HCT116 (cell line): ENCODE measurements at regions not wholly inside any gene's neighbourhood (a gene's known extent, or its start where the extent isn't known, plus 50 kb on each side); places are given as distances from the start of the nearest gene placed in this dataset.

ENCODE experiments used
- ATAC-seq: fragments of 200-7000 bp; cut with Tn5 transposase; 2 replicates; pipeline ENCODE4 v1.9.1; 2020; ENCODE audit warnings: mild to moderate bottlenecking, moderate library complexity
- BruUV-seq: library from RNA; stranded (reverse); fragments of 400-500 nt; replicated peaks from 2 replicates; lab custom pipeline; 2021; lab: Mats Ljungman, UMichigan
- CTCF ChIA-PET: fragments of 300-600 bp; sonication (Branson Sonifier 250); formaldehyde crosslinking; loops from one replicate; lab custom pipeline; 2021; ENCODE audit warnings: antibody characterized with exemption; lab: Charles Lee
- POLR2A ChIA-PET: fragments of 300-600, 350-600 bp; sonication (Branson Sonifier 250); formaldehyde crosslinking; loops from one replicate; lab custom pipeline; 2021; ENCODE audit warnings: antibody characterized with exemption; lab: Charles Lee
- RAD21 ChIA-PET, 2 experiments: fragments of 300-600 bp; sonication (Branson Sonifier 250); formaldehyde crosslinking; loops; one replicate each; lab custom pipeline; 2023; ENCODE audit warnings: low total read pairs in 2 of 2; ENCODE audit not compliant: uncharacterized antibody in 2 of 2, unreplicated experiment in 2 of 2, low non-redundant PET in 1 of 2; lab: Charles Lee
- DNase-seq: peaks from one replicate; pipeline ENCODE4 v3.0.0-alpha.2; 2010; ENCODE audit warnings: low read depth, low spot score
- H2AFZ ChIP-seq: fragments of 200-600 bp; shearing (Covaris generic), sonication (generic); 2 replicates; pipeline ENCODE4 v1.6.1; 2017; ENCODE audit warnings: low read depth, mixed run types, mixed read lengths, antibody characterized with exemption, low read length; ENCODE audit not compliant: poor library complexity, severe bottlenecking
- H3K27ac ChIP-seq: 2 replicates; pipeline ENCODE4 v1.5.1; 2012; ENCODE audit warnings: low read depth, low read length
- H3K27me3 ChIP-seq: fragments of 200-600 bp; sonication (generic); 2 replicates; pipeline ENCODE4 v1.6.1; 2016; ENCODE audit warnings: mixed run types, low read length, mixed read lengths; ENCODE audit not compliant: insufficient read depth
- H3K36me3 ChIP-seq, 2 experiments: fragments of 200-500 bp in 1 of 2; fragments of 200-600 bp in 1 of 2; sonication (Bioruptor generic) in 1 of 2; sonication (generic) in 1 of 2; 2 replicates each; pipeline versions ENCODE4 v1.5.1 to v1.6.1; 2014 to 2016; ENCODE audit warnings: low read length in 2 of 2, inconsistent platforms in 1 of 2, mixed read lengths in 1 of 2, mixed run types in 1 of 2; ENCODE audit not compliant: insufficient read depth in 2 of 2, control insufficient read depth in 1 of 2
- H3K4me1 ChIP-seq, 2 experiments: fragments of 200-600 bp in 1 of 2; sonication (generic) in 1 of 2; 2 replicates each; pipeline versions ENCODE4 v1.5.1 to v1.6.1; 2012 to 2017; ENCODE audit warnings: low read length in 2 of 2, inconsistent platforms in 1 of 2, mild to moderate bottlenecking in 1 of 2, mixed read lengths in 1 of 2, mixed run types in 1 of 2, moderate library complexity in 1 of 2; ENCODE audit not compliant: insufficient read depth in 2 of 2, control insufficient read depth in 1 of 2
- H3K4me2 ChIP-seq: fragments of 200-600 bp; sonication (generic); 2 replicates; pipeline ENCODE4 v1.6.1; 2017; ENCODE audit warnings: mixed run types, low read length, mixed read lengths
- H3K4me3 ChIP-seq, 2 experiments: fragments of 200-600 bp in 1 of 2; sonication (generic) in 1 of 2; replicated peaks in 1 of 2; 2 replicates each; pipeline ENCODE4 v1.5.1; 2011 to 2016; ENCODE audit warnings: low read length in 2 of 2, control low read depth in 1 of 2, low read depth in 1 of 2, mild to moderate bottlenecking in 1 of 2, mixed read lengths in 1 of 2, mixed run types in 1 of 2
- H3K79me2 ChIP-seq: fragments of 200-600 bp; sonication (generic); 2 replicates; pipeline ENCODE4 v1.6.1; 2017; ENCODE audit warnings: mild to moderate bottlenecking, mixed run types, low read length, moderate library complexity, mixed read lengths; ENCODE audit not compliant: insufficient read depth
- H3K9ac ChIP-seq: fragments of 200-600 bp; sonication (generic); 2 replicates; pipeline ENCODE4 v1.6.1; 2016; ENCODE audit warnings: low read length, mixed read lengths
- H3K9me2 ChIP-seq: fragments of 200-600 bp; sonication (generic), shearing (Covaris generic); 2 replicates; pipeline ENCODE4 v1.6.1; 2017; ENCODE audit warnings: mixed run types, mild to moderate bottlenecking, moderate library complexity; ENCODE audit not compliant: insufficient read depth
- H3K9me3 ChIP-seq, 2 experiments: fragments of 200-500 bp in 1 of 2; fragments of 200-600 bp in 1 of 2; sonication (Bioruptor generic) in 1 of 2; sonication (generic) in 1 of 2; 2 replicates each; pipeline ENCODE4 v1.6.1; 2014 to 2017; ENCODE audit warnings: low read length in 2 of 2, mixed read lengths in 2 of 2, inconsistent platforms in 1 of 2, low read depth in 1 of 2, mild to moderate bottlenecking in 1 of 2, mixed run types in 1 of 2, moderate library complexity in 1 of 2; ENCODE audit not compliant: control insufficient read depth in 1 of 2, insufficient read depth in 1 of 2
- H4K20me1 ChIP-seq: fragments of 200-600 bp; sonication (generic), shearing (Covaris generic); 2 replicates; pipeline ENCODE4 v1.6.1; 2017; ENCODE audit warnings: mixed run types, mild to moderate bottlenecking, moderate library complexity; ENCODE audit not compliant: insufficient read depth
- CBX3 ChIP-seq: IDR thresholded peaks from 2 replicates; pipeline ENCODE4 v1.6.1; 2012; ENCODE audit warnings: low read depth
- CEBPB ChIP-seq: IDR thresholded peaks from 2 replicates; pipeline ENCODE4 v1.6.1; 2012; ENCODE audit warnings: low read depth
- CTCF ChIP-seq, 3 experiments: fragments of 200-600 bp in 1 of 3; sonication (generic) in 1 of 3; IDR thresholded peaks in 2 of 3; conservative IDR thresholded peaks in 1 of 3; 2 replicates each; pipeline ENCODE4 v1.5.1; 2012 to 2017; ENCODE audit warnings: low read depth in 2 of 3, low read length in 2 of 3, antibody characterized with exemption in 1 of 3, borderline replicate concordance in 1 of 3, control low read depth in 1 of 3, mild to moderate bottlenecking in 1 of 3, mixed read lengths in 1 of 3, mixed run types in 1 of 3, moderate library complexity in 1 of 3; ENCODE audit not compliant: insufficient read depth in 1 of 3
- EGR1 ChIP-seq: IDR thresholded peaks from 2 replicates; pipeline ENCODE4 v1.6.1; 2012; ENCODE audit warnings: low read depth
- EZH2phosphoT487 ChIP-seq: fragments of 200-600 bp; IDR thresholded peaks from 2 replicates; pipeline ENCODE4 v1.6.1; 2018; ENCODE audit warnings: antibody characterized with exemption, borderline replicate concordance
- FOSL1 ChIP-seq: IDR thresholded peaks from 2 replicates; pipeline ENCODE4 v1.6.1; 2012; ENCODE audit warnings: low read depth
- JUND ChIP-seq: IDR thresholded peaks from 2 replicates; pipeline ENCODE4 v1.6.1; 2012
- POLR2A ChIP-seq: IDR thresholded peaks from 2 replicates; pipeline ENCODE4 v1.7.0; 2011; ENCODE audit warnings: borderline replicate concordance; ENCODE audit not compliant: insufficient read depth, insufficient read length; ENCODE audit errors: extremely low read depth
- POLR2AphosphoS5 ChIP-seq: IDR thresholded peaks from 2 replicates; pipeline ENCODE4 v1.6.1; 2011; ENCODE audit warnings: mild to moderate bottlenecking, low read depth, low read length, moderate library complexity
- RAD21 ChIP-seq: IDR thresholded peaks from 2 replicates; pipeline ENCODE4 v1.6.1; 2012; ENCODE audit warnings: low read depth, mild to moderate bottlenecking
- REST ChIP-seq: IDR thresholded peaks from 2 replicates; pipeline ENCODE4 v1.6.1; 2012; ENCODE audit warnings: low read depth
- SP1 ChIP-seq: IDR thresholded peaks from 2 replicates; pipeline ENCODE4 v1.6.1; 2012; ENCODE audit warnings: low read depth
- YY1 ChIP-seq: IDR thresholded peaks from 2 replicates; pipeline ENCODE4 v1.6.1; 2011; ENCODE audit warnings: low read length, low read depth, moderate library complexity, mild to moderate bottlenecking; ENCODE audit not compliant: insufficient replicate concordance; ENCODE audit errors: extremely low read depth
- ZFX ChIP-seq: fragments of 450-650 bp; IDR thresholded peaks from 2 replicates; pipeline ENCODE4 v1.6.1; 2017
- ZNF274 ChIP-seq: fragments of 200-500 bp; sonication (Bioruptor generic); IDR thresholded peaks from 2 replicates; pipeline ENCODE4 v1.6.1; 2014; ENCODE audit warnings: mild to moderate bottlenecking, low read depth, low read length, inconsistent platforms
- intact Hi-C: fragments of 100-400 bp; cut with micrococcal nuclease; formaldehyde crosslinking; loops from 2 replicates; pipeline ENCODE4 v1.10.0; 2022
- TF ChIP-seq, protein P1 (sequence below): IDR thresholded peaks from 2 replicates; pipeline ENCODE4 v1.6.1; 2012

DNA sequence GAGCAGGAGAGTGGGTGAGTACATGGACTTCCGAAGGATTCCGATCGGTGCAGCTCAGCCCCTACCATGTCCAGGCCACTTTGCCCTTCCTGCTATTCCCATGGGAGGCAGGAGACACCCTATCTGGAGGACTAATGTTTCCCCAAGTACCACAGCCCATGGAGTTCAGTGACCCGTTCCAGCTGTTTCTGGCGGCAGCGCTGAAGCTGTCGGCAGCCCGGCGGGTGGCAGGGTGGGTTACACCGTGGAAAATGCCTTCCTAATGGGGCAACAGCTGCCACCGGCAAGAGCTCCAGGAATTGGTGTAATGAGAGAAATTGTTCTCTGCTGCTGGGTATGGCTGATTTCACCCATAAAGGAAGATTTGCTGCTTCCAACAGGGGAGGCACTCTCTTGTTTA, 98.3 kb downstream of the MYCN start:
- Histone ChIP-seq H3K4me3 (no peak overlapping the region), H3K9me2 (no peaks in the 10 kb centered on the region), H3K9ac (no peak overlapping the region), H2AFZ (no peak overlapping the region), H3K4me2 (no peak overlapping the region), H3K36me3 (no peaks in the 10 kb centered on the region), H3K9me3 (no peaks in the 10 kb centered on the region), H3K27ac (no peak overlapping the region), H3K79me2 (no peaks in the 10 kb centered on the region), H3K4me1 (no peaks in the 10 kb centered on the region), H3K27me3 (peaks cover 41% of the 10 kb centered on the region), H4K20me1 (no peaks in the 10 kb centered on the region)
- no peak for ATAC-seq
- BruUV-seq, result no TSS peak
- DNase-seq, result no peak
- intact Hi-C loops, result no loop called here
- TF ChIP-seq ZNF274, result no peak
- no peak for TF ChIP-seq RAD21
- TF ChIP-seq CBX3, result no peak
- TF ChIP-seq YY1, result no peak
- TF ChIP-seq CEBPB, result no peak
- no peak for TF ChIP-seq POLR2AphosphoS5
- no peak for TF ChIP-seq SP1
- ChIA-PET POLR2A (no interaction called here), RAD21 (no interaction called here), CTCF (no interaction called here)

- intact Hi-C loops, result no loop called here
- CTCF ChIA-PET, result no interaction called here
- BruUV-seq, result no TSS peak
- TF ChIP-seq CBX3, result no peak
- TF ChIP-seq CEBPB, result no peak
- no peak for TF ChIP-seq SP1
- TF ChIP-seq ZNF274, result no peak
- no peak for TF ChIP-seq POLR2AphosphoS5
- no peak for TF ChIP-seq EGR1
- no peak for TF ChIP-seq REST
- no peak for TF ChIP-seq RAD21
- no peak for TF ChIP-seq JUND
- TF ChIP-seq FOSL1, result no peak
- no peak for TF ChIP-seq POLR2A
- TF ChIP-seq EZH2phosphoT487, result no peak
- TF ChIP-seq, protein P1, sequence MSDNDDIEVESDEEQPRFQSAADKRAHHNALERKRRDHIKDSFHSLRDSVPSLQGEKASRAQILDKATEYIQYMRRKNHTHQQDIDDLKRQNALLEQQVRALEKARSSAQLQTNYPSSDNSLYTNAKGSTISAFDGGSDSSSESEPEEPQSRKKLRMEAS, result no peak
- no peak for TF ChIP-seq CTCF (IDR thresholded peaks at IDR 0.05 in 2 of 3, conservative IDR thresholded peaks at IDR 0.05 in 1 of 3; ENCODE audit: borderline replicate concordance in 1 of 3, insufficient read depth in 1 of 3, low read depth in 2 of 3, low read length in 2 of 3)
- TF ChIP-seq ZFX, result no peak
- TF ChIP-seq YY1, result no peak
Measured at GRCh38 chr2:16037808-16038457, 97.6 kb downstream of the MYCN start.

More at GRCh38 chr2:16037808-16038457, 97.6 kb downstream of the MYCN start:
- no peak for DNase-seq
- Histone ChIP-seq H3K36me3 (no peaks in the 10 kb centered on the region), H3K27me3 (peaks cover 41% of the 10 kb centered on the region), H3K4me1 (no peaks in the 10 kb centered on the region), H3K27ac (no peak overlapping the region), H2AFZ (no peak overlapping the region), H4K20me1 (no peaks in the 10 kb centered on the region), H3K4me3 (no peak overlapping the region), H3K9ac (no peak overlapping the region), H3K79me2 (no peaks in the 10 kb centered on the region), H3K4me2 (no peak overlapping the region), H3K9me3 (no peaks in the 10 kb centered on the region), H3K9me2 (no peaks in the 10 kb centered on the region)
- ATAC-seq, result no peak
- ChIA-PET POLR2A (no interaction called here), RAD21 (no interaction called here)
